Right atrium auricular region (tissue), 2 donors: ENCODE measurements at regions not wholly inside any gene's neighbourhood (a gene's known extent, or its start where the extent isn't known, plus 50 kb on each side); places are given as distances from the start of the nearest gene placed in this dataset.

Experiments used
- DNase-seq: peaks from one replicate; pipeline ENCODE4 v3.0.0-alpha.2; 2019; ENCODE audit warnings: low spot score
- H3K27ac ChIP-seq, 2 donors: fragments of 200-600 bp; sonication (generic); 1 replicate in 1 of 2; 2 replicates in 1 of 2; pipeline ENCODE4 v1.5.1; 2016 to 2019
- H3K27me3 ChIP-seq, 2 donors: fragments of 200-600 bp; sonication (generic); one replicate each; pipeline versions ENCODE4 v1.5.1 to v1.6.0; 2017 to 2019
- H3K36me3 ChIP-seq: fragments of 200-600 bp; sonication (generic); one replicate; pipeline ENCODE4 v1.5.1; 2016
- H3K4me1 ChIP-seq, 2 donors: fragments of 200-600 bp; sonication (generic); one replicate each; pipeline versions ENCODE4 v1.5.1 to v1.6.0; 2017 to 2019
- H3K4me3 ChIP-seq, 2 donors: fragments of 200-600 bp; sonication (generic); 1 replicate in 1 of 2; 2 replicates in 1 of 2; pipeline ENCODE4 v1.5.1; 2017 to 2019; ENCODE audit warnings: mild to moderate bottlenecking in 1 of 2, moderate library complexity in 1 of 2
- H3K9me3 ChIP-seq, 2 donors: fragments of 200-600 bp; sonication (generic); one replicate each; pipeline ENCODE4 v1.5.1; 2019
- CTCF ChIP-seq, 2 donors: fragments of 200-600 bp; sonication (generic); IDR thresholded peaks; one replicate each; pipeline ENCODE4 v1.5.1; 2019; ENCODE audit warnings: antibody characterized with exemption in 2 of 2

- Histone ChIP-seq H3K36me3 (no peaks in the 10 kb centered on the region), H3K4me3 (no peak overlapping the region), H3K27ac (no peak overlapping the region), H3K9me3 (no peaks in the 10 kb centered on the region), H3K27me3 (no peaks in the 10 kb centered on the region), H3K4me1 (no peaks in the 10 kb centered on the region)
- no peak for DNase-seq
- no peak for TF ChIP-seq CTCF (IDR thresholded peaks at IDR 0.05)
Measured at GRCh38 chr14:82410064-82410463, 876.4 kb upstream of the SEL1L start.

DNA sequence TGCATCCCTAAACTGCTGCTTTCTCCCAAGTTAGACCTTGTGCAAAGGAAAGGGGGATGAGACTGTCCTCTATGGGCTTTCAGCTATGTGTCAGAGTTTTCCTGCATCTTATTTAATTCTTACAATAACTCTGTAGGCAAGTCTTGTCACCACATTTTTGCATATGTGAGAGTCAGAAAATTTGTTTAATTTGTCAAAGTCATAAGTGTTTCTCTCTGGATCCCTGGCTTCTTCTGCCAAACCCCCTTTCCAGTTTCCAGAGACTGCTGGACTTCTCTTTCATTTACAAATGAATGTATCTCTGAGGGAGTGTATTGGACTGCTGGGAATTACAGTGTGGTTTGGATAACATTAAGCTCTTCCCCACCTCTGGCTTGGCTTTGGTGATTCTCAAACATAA, 877.6 kb upstream of the SEL1L start:
- Histone ChIP-seq H3K36me3 (no peaks in the 10 kb centered on the region), H3K4me1 (no peaks in the 10 kb centered on the region), H3K4me3 (no peak overlapping the region), H3K27me3 (no peaks in the 10 kb centered on the region), H3K27ac (no peak overlapping the region), H3K9me3 (peaks cover 0 to 3% of the 10 kb centered on the region in 2 donors)
- no peak for DNase-seq
- TF ChIP-seq CTCF (IDR thresholded peaks at IDR 0.05) = no peak

DNA sequence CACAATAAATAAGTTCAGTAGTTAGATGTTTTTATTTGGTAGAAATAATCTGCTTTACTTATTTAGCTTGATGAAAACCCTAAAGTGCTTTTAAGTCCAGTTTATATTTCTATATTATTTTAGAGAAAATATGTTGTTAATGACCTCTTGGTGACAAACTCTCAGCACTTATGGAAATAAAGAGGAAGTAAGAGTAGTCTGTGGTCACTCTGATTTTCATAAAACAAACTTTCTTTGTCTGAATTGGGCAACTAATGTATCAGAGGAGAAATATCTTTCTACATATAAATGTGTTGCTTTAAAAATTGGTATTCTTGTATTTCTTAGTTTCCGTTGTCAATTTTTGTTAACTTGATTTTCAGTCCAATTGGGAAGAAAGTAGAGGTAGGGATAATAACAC, 878.9 kb upstream of the SEL1L start:
- Histone ChIP-seq H3K4me3 (no peak overlapping the region), H3K9me3 (peaks cover 0 to 3% of the 10 kb centered on the region in 2 donors), H3K4me1 (no peaks in the 10 kb centered on the region), H3K36me3 (no peaks in the 10 kb centered on the region), H3K27ac (no peak overlapping the region), H3K27me3 (no peaks in the 10 kb centered on the region)
- no peak for TF ChIP-seq CTCF (IDR thresholded peaks at IDR 0.05)
- no peak for DNase-seq

DNA sequence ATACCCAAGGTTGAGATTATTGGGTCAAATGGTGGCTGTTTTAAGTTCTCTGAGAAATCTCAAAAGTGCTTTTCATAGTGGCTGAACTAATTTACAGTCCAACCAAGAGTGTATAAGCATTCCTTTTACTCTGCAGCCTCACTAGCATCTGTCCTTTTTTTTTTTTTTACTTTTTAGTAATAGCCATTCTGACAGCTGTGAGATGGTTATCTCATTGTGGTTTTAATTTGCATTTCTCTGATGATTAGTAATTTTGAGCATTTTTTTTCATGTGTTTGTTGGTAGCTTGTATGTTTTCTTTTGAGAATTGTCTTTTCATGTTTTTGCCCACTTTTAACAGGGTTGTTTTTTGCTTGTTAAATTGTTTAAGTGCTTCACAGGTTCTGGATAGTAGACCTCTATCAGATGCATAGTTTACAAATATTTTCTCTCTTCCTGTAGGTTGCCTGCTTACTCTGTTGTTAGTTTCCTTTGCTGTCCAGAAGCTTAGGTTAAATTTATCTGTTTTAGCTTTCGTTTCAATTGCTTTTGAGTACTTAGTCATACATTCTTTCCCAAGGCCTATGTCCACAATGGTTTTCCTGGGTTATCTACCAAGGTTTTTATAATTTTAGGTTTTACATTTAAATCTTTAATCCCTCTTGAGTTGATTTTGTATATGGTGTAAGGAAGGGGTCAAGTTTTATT, 881.3 kb upstream of the SEL1L start:
- TF ChIP-seq CTCF (IDR thresholded peaks at IDR 0.05) = no peak
- Histone ChIP-seq H3K4me1 (no peaks in the 10 kb centered on the region), H3K9me3 (peaks cover 0 to 21% of the 10 kb centered on the region in 2 donors)

GRCh38 chr14:82419933-82420332, 886.3 kb upstream of the SEL1L start:
- Histone ChIP-seq H3K27ac (no peak overlapping the region), H3K4me1 (no peaks in the 10 kb centered on the region), H3K36me3 (no peaks in the 10 kb centered on the region), H3K9me3 (peaks cover 0 to 21% of the 10 kb centered on the region in 2 donors), H3K4me3 (no peak overlapping the region), H3K27me3 (no peaks in the 10 kb centered on the region)
- no peak for DNase-seq
- no peak for TF ChIP-seq CTCF (IDR thresholded peaks at IDR 0.05)

More for the DNA sequence above, 881.3 kb upstream of the SEL1L start:
- H3K27ac ChIP-seq = no peak overlapping the region
- DNase-seq = no peak
- no peaks in the 10 kb centered on the region for H3K36me3 ChIP-seq
- no peaks in the 10 kb centered on the region for H3K27me3 ChIP-seq
- no peak overlapping the region for H3K4me3 ChIP-seq

DNA sequence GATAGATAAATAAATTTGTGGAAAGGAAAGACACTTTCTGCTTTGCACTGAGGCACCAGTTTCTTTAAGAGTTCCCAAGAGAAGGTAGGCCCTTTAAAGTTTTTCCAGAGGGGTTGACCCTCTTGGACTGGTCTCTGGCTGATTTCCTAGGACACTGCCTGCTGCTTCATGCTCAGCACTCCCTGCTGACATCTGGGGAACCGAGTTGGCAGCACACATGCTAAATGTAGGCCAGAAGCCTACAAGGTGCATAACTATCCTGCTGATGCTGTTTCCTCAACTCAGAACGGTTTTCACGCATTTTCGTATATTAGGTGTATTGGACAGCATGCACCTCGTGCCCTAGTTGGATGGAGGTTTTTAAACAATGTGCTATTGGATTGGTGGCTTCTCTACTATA, 887.2 kb upstream of the SEL1L start:
- no peaks in the 10 kb centered on the region for H3K27me3 ChIP-seq
- H3K27ac ChIP-seq = no peak overlapping the region
- TF ChIP-seq CTCF (IDR thresholded peaks at IDR 0.05) = no peak
- DNase-seq = no peak
- H3K4me3 ChIP-seq = no peak overlapping the region
- peaks cover 0 to 18% of the 10 kb centered on the region in 2 donors for H3K9me3 ChIP-seq
- H3K36me3 ChIP-seq = no peaks in the 10 kb centered on the region
- no peaks in the 10 kb centered on the region for H3K4me1 ChIP-seq
